Hypothalamus (tissue), 51 donors: ENCODE measurements at regions not wholly inside any gene's neighbourhood (a gene's known extent, or its start where the extent isn't known, plus 50 kb on each side); places are given as distances from the start of the nearest gene placed in this dataset.
"Not testable (repeated sequence)": the region's sequence is repeated elsewhere in the genome, so short reads cannot be mapped to it uniquely, and the experiment has no call there.

ENCODE experiments used
- DNase-seq, 51 donors: peaks; one replicate each; lab custom pipeline; 2025; lab: John Stamatoyannopoulos, UW

DNA sequence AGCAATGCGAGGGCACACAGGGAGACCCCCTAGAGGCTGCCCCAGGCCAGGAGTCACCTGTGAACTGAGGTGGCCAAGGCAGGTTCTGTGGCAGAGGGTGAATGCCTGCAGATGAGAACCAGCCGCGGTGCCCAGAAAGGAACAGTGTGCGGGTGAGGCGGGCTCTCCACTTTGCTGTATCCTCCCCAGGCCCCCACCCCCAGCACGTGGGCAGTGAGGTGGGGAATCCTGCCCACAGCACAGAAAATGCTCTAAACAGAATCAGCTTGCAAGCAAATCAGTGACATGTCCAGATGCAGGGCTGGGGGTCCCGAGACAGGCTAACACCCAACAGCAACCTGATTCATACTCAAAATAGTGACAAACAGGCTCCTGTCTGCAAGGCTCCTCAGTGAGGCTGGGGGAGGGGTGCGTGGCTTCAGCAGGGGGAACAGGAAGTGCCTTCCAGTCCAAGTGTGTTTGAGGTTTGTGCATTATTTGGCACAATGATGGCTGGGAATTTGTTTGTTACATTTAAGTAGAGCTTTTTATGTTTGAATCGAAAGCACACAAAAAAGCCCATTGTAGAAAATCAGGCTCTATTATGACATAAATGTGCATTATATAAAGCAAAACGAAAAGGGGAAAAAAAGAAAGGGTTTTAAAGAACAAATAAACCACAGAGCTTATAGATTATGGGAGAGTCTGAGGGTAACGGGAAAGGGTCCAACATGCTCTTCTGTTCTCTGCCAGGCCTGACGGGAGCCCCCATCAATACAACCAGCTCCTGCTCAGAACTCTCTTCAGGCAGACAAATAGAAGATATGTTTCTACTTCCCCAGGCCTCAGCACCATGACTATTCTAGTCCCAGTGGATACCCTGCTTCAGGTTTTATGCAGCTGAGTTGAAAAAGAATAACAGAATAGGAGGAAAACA is 201.3 kb downstream of the HSD17B3 start:
- peak in 10 of 51 donors; percentile 11 to 40 (median 20) for DNase-seq

- DNase-seq, result not testable (repeated sequence)
Measured at GRCh38 chr9:96090630-96091029, 211.3 kb downstream of the HSD17B3 start.

GRCh38 chr9:96089452-96090085 is 212.4 kb downstream of the HSD17B3 start:
- no peak for DNase-seq

GRCh38 chr9:96088510-96088909 is 213.0 kb downstream of the ERCC6L2 start:
- no peak for DNase-seq

- DNase-seq, result no peak
Measured at GRCh38 chr9:96087669-96088299, 212.3 kb downstream of the ERCC6L2 start.

DNA sequence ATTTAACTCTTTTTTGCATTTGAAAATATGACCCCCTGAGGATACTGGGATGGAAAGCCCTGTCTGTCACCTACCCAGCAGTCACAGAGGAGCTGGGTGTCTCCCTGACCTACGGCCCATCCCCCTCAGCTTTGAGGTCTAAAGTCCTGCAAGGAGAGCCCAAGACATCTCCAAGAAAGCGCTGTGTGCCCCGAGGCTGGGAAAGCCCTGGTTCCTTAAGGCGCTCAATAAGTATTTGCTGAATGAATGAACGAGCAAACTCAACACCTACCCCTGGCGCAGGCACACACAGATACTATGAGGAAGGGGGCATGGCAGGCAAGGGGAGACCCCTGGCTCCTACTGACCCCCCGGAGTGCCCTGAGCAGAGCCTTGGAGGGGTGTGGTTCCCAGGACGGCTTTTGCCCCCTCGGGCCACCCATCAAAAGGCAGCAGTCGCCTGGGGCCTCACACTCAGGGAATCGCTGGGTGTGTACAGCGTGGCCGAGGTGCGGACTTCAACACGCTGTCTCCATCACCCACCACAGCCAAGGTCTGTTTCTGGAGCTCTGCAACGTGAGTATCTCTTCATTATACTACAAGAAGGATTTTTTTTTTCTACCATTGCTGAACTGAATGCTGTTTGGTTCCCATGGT is 211.6 kb downstream of the ERCC6L2 start:
- DNase-seq, result no peak

- DNase-seq, result no peak
Measured at GRCh38 chr9:96085491-96086143, 210.1 kb downstream of the ERCC6L2 start.

- DNase-seq, result no peak
Measured at GRCh38 chr9:96084331-96084734, 208.8 kb downstream of the ERCC6L2 start.

GRCh38 chr9:96082516-96083232 is 207.2 kb downstream of the ERCC6L2 start:
- DNase-seq, result no peak

- DNase-seq, result no peak
Measured at GRCh38 chr9:96080364-96080763, 204.9 kb downstream of the ERCC6L2 start.

DNA sequence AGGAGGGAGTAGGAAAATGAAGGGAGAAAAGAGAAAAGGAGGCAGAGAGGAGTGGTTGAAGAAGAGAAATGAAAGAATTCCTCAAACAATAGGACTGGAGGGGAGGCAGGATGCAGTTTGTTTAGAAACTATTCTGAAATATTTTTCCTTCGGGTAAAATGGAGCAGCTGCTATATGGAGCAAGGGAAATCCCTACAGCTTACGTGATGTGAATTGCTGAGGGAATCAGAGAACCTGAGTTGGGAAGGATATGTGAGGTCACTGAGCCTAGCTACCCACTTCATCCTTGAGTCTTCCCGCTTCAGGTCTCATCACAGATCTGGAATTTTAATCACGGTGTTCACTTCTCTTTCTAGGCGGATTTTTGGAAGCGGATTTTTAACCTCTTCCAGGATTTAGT is 204.3 kb downstream of the ERCC6L2 start:
- DNase-seq, result no peak

- no peak for DNase-seq
Measured at GRCh38 chr9:96078897-96079490, 203.5 kb downstream of the ERCC6L2 start.

DNA sequence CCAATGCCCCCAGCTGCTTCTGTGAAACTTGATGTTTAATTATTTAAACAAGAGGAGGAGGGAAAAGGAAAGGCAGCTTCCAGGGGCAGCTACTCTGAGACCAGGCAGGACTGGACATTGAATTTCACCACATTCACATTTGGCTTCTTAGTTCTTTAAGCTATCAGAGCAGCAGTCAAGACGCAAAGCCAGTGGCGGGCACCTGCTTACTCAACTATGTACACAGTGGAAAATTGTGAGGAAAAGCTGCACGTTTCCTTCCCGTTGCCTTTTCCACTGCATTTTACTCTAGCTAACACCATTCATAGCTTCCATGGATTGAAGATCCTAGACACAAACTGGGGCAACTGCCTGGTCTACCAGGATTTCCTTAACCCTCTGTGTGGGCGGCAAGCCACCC is 200.3 kb downstream of the ERCC6L2 start:
- DNase-seq, result no peak

- DNase-seq, result no peak
Measured at GRCh38 chr9:96075111-96075510, 199.6 kb downstream of the ERCC6L2 start.

GRCh38 chr9:96073531-96074480 is 198.3 kb downstream of the ERCC6L2 start:
- DNase-seq, result no peak

- no peak for DNase-seq
Measured at GRCh38 chr9:96072930-96073329, 197.4 kb downstream of the ERCC6L2 start.

GRCh38 chr9:96071815-96072124 is 196.3 kb downstream of the ERCC6L2 start:
- DNase-seq, result no peak

- peak in 6 of 51 donors; percentile 3 to 16 (median 10) for DNase-seq
Measured at GRCh38 chr9:96071076-96071814, 195.8 kb downstream of the ERCC6L2 start.
